ENCODE measurements at regions not wholly inside any gene's neighbourhood (a gene's known extent, or its start where the extent isn't known, plus 50 kb on each side); places are given as distances from the start of the nearest gene placed in this dataset.

DNA sequence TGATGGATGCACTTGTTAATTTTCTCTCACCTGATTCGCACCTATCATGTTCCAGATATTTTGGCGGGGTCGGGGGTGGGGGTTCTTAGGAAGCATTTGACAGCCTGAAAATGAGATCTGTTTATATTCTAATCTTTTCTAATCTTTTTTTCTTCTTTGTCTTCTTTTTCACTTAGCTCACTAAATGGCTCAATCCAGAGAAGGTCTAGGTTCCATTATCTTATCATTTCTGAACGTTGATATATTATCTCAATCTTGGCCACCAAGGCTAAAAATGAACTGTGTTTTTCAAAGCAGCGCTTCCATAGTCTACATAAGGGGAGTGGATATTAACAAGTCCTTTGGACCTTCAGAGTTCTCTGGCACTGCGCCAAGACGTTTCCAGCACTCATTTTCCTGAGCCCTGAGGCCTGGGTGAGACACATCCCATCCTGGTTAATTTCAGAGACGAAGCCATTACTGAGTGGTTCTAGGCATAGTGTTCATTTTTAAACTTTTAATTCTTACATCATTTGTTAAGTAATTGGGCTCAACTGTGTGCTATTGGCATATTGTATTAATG, 229.0 kb downstream of the SOX11 start:
- no peak overlapping the region for H3K4me3 ChIP-seq (ENCODE audit: low read depth, low read length)
- DNase-seq (ENCODE audit: low read depth) = no peak
- TF ChIP-seq, protein P1, sequence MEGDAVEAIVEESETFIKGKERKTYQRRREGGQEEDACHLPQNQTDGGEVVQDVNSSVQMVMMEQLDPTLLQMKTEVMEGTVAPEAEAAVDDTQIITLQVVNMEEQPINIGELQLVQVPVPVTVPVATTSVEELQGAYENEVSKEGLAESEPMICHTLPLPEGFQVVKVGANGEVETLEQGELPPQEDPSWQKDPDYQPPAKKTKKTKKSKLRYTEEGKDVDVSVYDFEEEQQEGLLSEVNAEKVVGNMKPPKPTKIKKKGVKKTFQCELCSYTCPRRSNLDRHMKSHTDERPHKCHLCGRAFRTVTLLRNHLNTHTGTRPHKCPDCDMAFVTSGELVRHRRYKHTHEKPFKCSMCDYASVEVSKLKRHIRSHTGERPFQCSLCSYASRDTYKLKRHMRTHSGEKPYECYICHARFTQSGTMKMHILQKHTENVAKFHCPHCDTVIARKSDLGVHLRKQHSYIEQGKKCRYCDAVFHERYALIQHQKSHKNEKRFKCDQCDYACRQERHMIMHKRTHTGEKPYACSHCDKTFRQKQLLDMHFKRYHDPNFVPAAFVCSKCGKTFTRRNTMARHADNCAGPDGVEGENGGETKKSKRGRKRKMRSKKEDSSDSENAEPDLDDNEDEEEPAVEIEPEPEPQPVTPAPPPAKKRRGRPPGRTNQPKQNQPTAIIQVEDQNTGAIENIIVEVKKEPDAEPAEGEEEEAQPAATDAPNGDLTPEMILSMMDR (IDR thresholded peaks at IDR 0.05; ENCODE audit: low read depth, low read length, missing control alignments) = no peak

DNA sequence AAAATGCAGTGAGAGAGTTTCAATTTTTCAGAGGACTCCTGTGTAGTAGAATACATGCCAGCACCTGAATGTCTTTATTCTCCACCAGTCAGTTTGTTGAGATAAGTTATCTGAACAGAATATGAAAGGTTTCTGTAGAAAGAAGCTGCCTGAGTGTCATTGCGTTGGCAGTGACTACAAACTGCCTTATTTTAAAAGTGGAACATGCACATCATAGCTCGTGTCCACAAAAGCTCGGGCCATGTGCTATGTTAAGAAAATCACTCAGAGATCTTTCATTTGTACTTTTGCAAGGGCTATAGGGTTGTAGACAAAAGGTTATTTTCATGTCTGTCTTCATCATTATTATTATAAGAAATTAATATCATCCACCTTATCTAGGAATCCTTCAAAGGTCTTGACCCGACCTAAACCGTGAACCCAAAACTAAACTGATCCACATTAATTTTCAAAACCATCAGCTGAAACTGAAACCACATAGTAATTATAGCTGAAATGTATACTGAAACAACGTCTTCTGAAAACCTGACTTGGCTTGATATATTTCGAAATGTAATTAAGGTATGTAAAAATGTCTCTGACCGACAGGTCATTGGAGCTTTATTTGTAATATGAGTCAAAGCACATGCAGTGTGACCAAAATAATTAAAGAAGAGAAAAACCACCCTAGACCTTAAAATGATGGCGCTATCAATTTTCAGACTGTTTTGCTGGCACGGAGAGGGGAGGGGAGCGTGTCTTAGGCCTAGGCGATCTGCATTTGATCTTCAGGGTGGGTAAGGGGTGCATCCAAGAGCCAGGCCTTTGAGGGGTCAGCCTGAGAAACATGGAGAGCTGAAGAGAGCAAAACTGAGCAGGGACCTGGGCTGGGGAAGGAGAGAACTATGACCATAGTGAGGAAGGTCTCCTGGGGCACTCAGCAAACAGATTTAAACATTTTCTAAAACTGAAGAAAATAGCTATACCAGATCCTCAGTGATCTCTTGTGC, 232.1 kb downstream of the SOX11 start:
- H3K4me3 ChIP-seq (ENCODE audit: low read depth, low read length) = no peak overlapping the region
- TF ChIP-seq, protein P1 (IDR thresholded peaks at IDR 0.05; ENCODE audit: low read depth, low read length, missing control alignments) = no peak
- no peak for DNase-seq (ENCODE audit: low read depth)

DNA sequence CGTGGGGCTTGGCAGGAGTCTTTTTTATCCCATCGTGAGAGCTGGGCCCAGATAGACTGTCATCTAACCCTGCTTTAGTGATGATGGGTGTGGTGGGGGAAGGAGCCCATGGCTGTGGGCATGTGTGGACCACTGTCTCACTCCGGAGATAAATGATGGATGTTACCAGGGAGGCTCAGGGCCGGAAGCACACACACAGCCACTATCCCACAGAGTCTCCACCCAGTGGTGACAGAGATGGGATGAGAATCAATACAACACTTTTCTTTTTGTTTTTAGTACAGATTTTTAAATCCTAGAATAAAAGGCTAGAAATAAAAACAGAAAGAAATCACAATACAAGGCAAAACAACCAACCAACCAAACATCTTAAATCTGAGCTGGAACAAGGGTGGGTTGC, 233.4 kb downstream of the SOX11 start:
- no peak overlapping the region for H3K4me3 ChIP-seq (ENCODE audit: low read depth, low read length)
- DNase-seq (ENCODE audit: low read depth) = no peak
- TF ChIP-seq, protein P1 (IDR thresholded peaks at IDR 0.05; ENCODE audit: low read depth, low read length, missing control alignments) = no peak

DNA sequence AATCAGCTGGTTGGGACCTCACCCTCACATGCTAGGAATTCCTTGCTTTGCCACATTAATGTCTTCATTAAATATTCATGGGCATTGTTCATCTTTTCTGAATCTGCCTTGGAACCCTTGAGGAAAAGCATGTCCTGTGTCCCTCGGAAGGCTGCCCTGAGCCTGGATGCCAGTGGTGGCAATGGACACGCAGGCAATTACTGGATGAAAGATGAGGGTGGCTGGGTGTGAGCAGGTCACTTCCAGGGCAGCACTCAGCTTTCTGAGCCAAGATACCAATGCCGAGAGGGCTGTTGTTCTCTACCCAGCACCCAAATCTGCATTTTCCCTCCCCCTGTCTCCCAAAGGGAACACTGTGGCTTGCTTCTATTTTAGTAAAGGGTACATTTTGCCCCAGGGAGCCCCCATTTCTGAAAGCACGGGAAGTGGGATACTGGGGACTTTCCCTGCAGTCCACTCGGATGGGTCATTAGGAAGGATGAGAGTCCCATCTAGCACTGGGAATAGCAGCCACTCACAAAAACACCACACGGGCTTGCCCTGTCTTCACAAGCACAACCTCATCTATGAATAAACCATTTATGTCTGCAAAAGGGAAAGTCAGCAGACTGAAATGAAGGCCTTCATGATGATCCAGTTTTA, 234.8 kb downstream of the SOX11 start:
- no peak overlapping the region for H3K4me3 ChIP-seq (ENCODE audit: low read depth, low read length)
- DNase-seq (ENCODE audit: low read depth) = no peak
- TF ChIP-seq, protein P1 (IDR thresholded peaks at IDR 0.05; ENCODE audit: low read depth, low read length, missing control alignments) = no peak

DNA sequence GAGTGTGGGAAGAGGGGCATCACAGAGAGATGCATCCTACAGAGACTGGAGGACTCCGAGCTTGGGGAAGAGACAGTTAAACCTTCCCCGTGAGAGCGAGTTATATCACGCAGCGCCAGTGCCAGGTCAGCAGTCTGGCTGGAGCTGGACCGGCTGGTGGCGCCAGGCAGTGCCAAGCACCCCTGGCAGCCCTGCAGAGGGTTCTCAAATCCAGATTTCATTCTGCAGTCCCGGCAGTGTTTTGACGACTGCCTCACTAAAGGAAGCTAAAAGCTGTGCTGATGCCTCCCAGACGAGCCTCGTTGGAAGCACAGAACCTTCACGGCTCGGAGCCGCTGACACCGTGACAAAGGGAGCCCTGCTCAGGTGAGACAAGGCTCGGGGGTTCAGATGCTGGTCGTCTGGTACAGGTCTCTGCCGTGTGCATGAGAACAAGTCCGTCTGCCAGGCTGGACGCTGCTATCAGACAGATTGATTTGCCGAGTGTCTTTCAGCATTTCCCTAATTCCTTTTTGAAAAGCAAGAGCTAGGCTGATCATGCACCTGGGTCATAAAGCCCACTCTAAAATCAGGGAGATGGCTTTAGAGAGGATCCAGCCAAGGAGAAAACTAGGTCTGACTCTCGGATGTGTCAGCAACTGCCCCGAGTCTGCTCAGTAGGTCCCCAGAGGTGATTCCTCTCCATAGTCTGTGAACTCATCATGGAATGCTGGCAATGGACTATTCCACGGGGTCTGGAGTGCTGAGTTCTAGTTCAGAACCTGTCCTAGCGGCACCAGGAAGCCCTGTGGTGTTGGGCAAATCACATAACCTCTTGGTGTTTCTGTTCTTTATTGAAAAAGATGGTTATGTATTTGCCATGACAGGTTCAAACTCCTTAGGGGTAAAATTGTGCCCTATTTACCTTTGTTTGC, 240.6 kb downstream of the SOX11 start:
- TF ChIP-seq, protein P1 (IDR thresholded peaks at IDR 0.05; ENCODE audit: low read depth, low read length, missing control alignments) = no peak
- H3K4me3 ChIP-seq (ENCODE audit: low read depth, low read length) = no peak overlapping the region
- DNase-seq (ENCODE audit: low read depth) = no peak

DNA sequence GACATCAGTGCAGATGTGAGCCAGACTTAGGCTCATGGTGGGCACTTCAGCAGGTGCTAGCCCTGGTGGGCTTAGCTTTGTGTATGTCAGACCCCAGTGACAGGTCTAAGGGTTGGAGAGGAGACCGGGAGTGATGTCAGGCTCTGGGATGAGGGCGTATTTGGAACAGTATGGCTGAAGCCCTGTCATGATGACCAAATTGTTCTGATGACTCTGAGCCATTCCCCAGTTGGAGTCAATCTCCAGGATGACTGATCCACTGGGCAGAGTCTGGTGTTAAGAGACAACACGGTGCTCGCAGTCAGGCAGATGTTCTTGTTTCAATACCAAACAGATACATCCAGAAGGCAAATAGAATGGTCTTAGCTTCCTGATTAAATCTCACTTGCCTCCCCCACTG, 241.5 kb downstream of the SOX11 start:
- no peak for DNase-seq (ENCODE audit: low read depth)
- no peak overlapping the region for H3K4me3 ChIP-seq (ENCODE audit: low read depth, low read length)
- TF ChIP-seq, protein P1 (IDR thresholded peaks at IDR 0.05; ENCODE audit: low read depth, low read length, missing control alignments) = no peak

Data from GM12864 (cell line).